ENCODE measurements at regions not wholly inside any gene's neighbourhood (a gene's known extent, or its start where the extent isn't known, plus 50 kb on each side); places are given as distances from the start of the nearest gene placed in this dataset.

DNA sequence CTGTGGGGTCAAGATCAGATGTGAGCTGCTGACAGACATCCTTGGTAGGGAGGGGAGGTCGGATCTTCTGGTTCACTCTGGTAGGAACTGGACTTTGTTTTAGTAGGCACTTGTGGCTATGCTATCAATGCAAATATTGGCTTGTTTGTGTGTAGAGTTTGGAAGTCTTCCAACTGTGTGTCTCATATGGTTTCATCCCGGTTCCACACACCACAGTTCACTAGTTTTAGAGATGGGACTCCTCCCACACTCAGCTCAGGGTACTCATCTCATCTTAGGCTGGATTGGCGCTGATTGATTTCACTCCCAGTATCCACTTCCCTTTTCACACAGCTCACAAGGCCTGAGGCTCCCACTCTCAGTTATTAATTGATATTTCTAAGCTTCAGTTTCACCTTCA lies 161.3 kb downstream of the THBS2 start:
- no peak overlapping the region for H3K9ac ChIP-seq (ENCODE audit: low read depth, low read length)
- POLR2A ChIA-PET (ENCODE audit: unreplicated experiment): no interaction called here
- H3K4me1 ChIP-seq (ENCODE audit: control insufficient read depth, insufficient read depth, low read length): peaks cover 11% of the 10 kb centered on the region
- H2BK5ac ChIP-seq (ENCODE audit: low read depth, low read length, poor library complexity, severe bottlenecking): no peak overlapping the region
- H2BK20ac ChIP-seq (ENCODE audit: low read depth, low read length): peak overlapping the region; percentile 3; the same call in 1 of the 2 replicates
- dilution Hi-C loops (cut with HindIII; ENCODE audit: low sequenced_read_pairs, unreplicated experiment) (no loop called here), in situ Hi-C loops (cut with MboI; ENCODE audit: low sequenced_read_pairs) (no loop called here), intact Hi-C loops (cut with micrococcal nuclease) (no loop called here)
- H3K23ac ChIP-seq (ENCODE audit: low read depth, low read length): 0 out of 2 replicates have a peak overlapping the region, but pooled peaks have one; percentile 24
- H3K14ac ChIP-seq (replicated peaks; ENCODE audit: low read depth, low read length): 0 out of 2 replicates have a peak overlapping the region, but pooled peaks have one; percentile 13
- H3K56ac ChIP-seq (ENCODE audit: extremely low read depth, insufficient read depth, low read length): no peak overlapping the region
- H2AK9ac ChIP-seq (replicated peaks; ENCODE audit: low read depth, low read length, poor library complexity): peak overlapping the region; percentile 39
- peak overlapping the region; percentile 53 for H3K18ac ChIP-seq (ENCODE audit: low read depth, low read length)
- no peak overlapping the region for H4K91ac ChIP-seq (ENCODE audit: insufficient read depth, low read depth, low read length)
- H2BK15ac ChIP-seq (ENCODE audit: low read depth, low read length): 0 out of 3 replicates have a peak overlapping the region, but pooled peaks have one; percentile 10
- ATAC-seq (ENCODE audit: low read depth) (peak; percentile 5), DNase-seq (peak; percentile 59)
- H3K4me3 ChIP-seq (ENCODE audit: insufficient read depth, low read depth, low read length): no peak overlapping the region
- WGBS, 2 experiments (ENCODE audit: extremely low coverage in 2 of 2, insufficient read length in 1 of 2): no CpG with 5 or more reads among the region's 3 CpGs
- no peak for TF ChIP-seq BHLHE40 (IDR thresholded peaks at IDR 0.05; ENCODE audit: low read depth, low read length)
- TF ChIP-seq CHD1 (IDR thresholded peaks at IDR 0.05; ENCODE audit: low read depth, low read length): no peak
- TF ChIP-seq MAZ (IDR thresholded peaks at IDR 0.05; ENCODE audit: borderline replicate concordance, low read depth, low read length): no peak
- TF ChIP-seq, protein P1, sequence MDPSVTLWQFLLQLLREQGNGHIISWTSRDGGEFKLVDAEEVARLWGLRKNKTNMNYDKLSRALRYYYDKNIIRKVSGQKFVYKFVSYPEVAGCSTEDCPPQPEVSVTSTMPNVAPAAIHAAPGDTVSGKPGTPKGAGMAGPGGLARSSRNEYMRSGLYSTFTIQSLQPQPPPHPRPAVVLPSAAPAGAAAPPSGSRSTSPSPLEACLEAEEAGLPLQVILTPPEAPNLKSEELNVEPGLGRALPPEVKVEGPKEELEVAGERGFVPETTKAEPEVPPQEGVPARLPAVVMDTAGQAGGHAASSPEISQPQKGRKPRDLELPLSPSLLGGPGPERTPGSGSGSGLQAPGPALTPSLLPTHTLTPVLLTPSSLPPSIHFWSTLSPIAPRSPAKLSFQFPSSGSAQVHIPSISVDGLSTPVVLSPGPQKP (IDR thresholded peaks at IDR 0.05; ENCODE audit: borderline replicate concordance, low read depth, low read length): no peak
- TF ChIP-seq SMC3 (IDR thresholded peaks at IDR 0.05; ENCODE audit: low read depth, low read length): no peak
- TF ChIP-seq RCOR1 (IDR thresholded peaks at IDR 0.05; ENCODE audit: insufficient replicate concordance, low read length): no peak
- no peak for TF ChIP-seq RAD21 (IDR thresholded peaks at IDR 0.05; ENCODE audit: low read length)
- no peak for TF ChIP-seq CEBPB (IDR thresholded peaks at IDR 0.05; ENCODE audit: low read depth, low read length)
- TF ChIP-seq POLR2A (IDR thresholded peaks at IDR 0.05; ENCODE audit: low read depth, low read length): no peak
- no peak for TF ChIP-seq NFE2L2 (IDR thresholded peaks at IDR 0.05; ENCODE audit: low read depth, low read length)
- no peak for TF ChIP-seq MXI1 (IDR thresholded peaks at IDR 0.05; ENCODE audit: borderline replicate concordance, low read depth, low read length)
- TF ChIP-seq FOS (IDR thresholded peaks at IDR 0.05; ENCODE audit: low read depth, low read length): no peak
- TF ChIP-seq, protein P2, sequence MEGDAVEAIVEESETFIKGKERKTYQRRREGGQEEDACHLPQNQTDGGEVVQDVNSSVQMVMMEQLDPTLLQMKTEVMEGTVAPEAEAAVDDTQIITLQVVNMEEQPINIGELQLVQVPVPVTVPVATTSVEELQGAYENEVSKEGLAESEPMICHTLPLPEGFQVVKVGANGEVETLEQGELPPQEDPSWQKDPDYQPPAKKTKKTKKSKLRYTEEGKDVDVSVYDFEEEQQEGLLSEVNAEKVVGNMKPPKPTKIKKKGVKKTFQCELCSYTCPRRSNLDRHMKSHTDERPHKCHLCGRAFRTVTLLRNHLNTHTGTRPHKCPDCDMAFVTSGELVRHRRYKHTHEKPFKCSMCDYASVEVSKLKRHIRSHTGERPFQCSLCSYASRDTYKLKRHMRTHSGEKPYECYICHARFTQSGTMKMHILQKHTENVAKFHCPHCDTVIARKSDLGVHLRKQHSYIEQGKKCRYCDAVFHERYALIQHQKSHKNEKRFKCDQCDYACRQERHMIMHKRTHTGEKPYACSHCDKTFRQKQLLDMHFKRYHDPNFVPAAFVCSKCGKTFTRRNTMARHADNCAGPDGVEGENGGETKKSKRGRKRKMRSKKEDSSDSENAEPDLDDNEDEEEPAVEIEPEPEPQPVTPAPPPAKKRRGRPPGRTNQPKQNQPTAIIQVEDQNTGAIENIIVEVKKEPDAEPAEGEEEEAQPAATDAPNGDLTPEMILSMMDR (conservative IDR thresholded peaks at IDR 0.05; ENCODE audit: low read depth, low read length): no peak
- TF ChIP-seq RFX5 (IDR thresholded peaks at IDR 0.05; ENCODE audit: low read depth, low read length): no peak
- TF ChIP-seq USF2 (IDR thresholded peaks at IDR 0.05; ENCODE audit: low read depth, low read length): no peak
- TF ChIP-seq MAFK (IDR thresholded peaks at IDR 0.05; ENCODE audit: low read depth, low read length): no peak
- H3K27me3 ChIP-seq (ENCODE audit: control insufficient read depth, insufficient read depth, low read length): no peaks in the 10 kb centered on the region
- H4K8ac ChIP-seq (ENCODE audit: low read depth in 2 of 2, low read length in 2 of 2): peak overlapping the region in 1 of 2 experiments; percentile 42; a peak in 2 of 4 replicates
- peak overlapping the region; percentile 4; the same call in 1 of the 2 replicates for H4K5ac ChIP-seq (ENCODE audit: low read depth, low read length)
- H3K4ac ChIP-seq (ENCODE audit: low read depth, low read length): peak overlapping the region; percentile 0; the same call in 1 of the 2 replicates
- no peaks in the 10 kb centered on the region for H3K36me3 ChIP-seq (ENCODE audit: control insufficient read depth, insufficient read depth, low read length)
- H3K9me1 ChIP-seq (ENCODE audit: insufficient read depth, low read length): no peaks in the 10 kb centered on the region
- no peak overlapping the region for H2AK5ac ChIP-seq (ENCODE audit: low read depth, low read length)
- CTCF ChIA-PET: no interaction called here
- H3K27ac ChIP-seq (ENCODE audit: insufficient read depth, low read length): no peak overlapping the region
- no peaks in the 10 kb centered on the region for H4K20me1 ChIP-seq (ENCODE audit: insufficient read depth, low read length)
- H3K4me2 ChIP-seq (ENCODE audit: low read depth, low read length): no peak overlapping the region
- no peaks in the 10 kb centered on the region for H3K79me1 ChIP-seq (ENCODE audit: low read depth in 1 of 2, low read length in 2 of 2)
- 0 out of 2 replicates have a peak overlapping the region, but pooled peaks have one; percentile 35 for H2BK120ac ChIP-seq (ENCODE audit: low read depth, low read length)
- no peak overlapping the region for H2AFZ ChIP-seq (replicated peaks; ENCODE audit: low read length, poor library complexity)
- H3K9me3 ChIP-seq (ENCODE audit: control insufficient read depth, insufficient read depth, low read length): peaks cover 6% of the 10 kb centered on the region
- BruUV-seq (replicated peaks): no TSS peak
